ENCODE measurements at regions not wholly inside any gene's neighbourhood (a gene's known extent, or its start where the extent isn't known, plus 50 kb on each side); places are given as distances from the start of the nearest gene placed in this dataset.

DNA sequence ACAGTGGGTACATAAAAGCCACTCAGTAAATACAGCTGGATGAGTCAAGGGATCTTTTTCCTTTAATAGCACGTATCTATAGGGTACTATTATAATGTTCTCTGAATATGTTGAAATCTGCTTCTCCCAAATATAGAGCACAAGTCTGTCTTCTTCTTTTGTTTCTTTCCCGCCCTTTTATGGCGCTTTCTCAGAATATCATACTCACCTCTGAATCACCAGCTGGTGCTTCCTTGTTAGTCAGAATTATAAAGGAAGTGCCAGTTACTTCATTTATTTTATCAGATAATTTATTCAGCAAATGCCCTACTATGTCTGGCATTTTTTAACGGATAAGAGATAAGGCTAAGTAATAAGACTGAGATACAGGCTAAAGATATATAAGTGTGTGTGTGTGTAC lies 772.9 kb downstream of the SORCS3 start:
- TF ChIP-seq, protein P1, sequence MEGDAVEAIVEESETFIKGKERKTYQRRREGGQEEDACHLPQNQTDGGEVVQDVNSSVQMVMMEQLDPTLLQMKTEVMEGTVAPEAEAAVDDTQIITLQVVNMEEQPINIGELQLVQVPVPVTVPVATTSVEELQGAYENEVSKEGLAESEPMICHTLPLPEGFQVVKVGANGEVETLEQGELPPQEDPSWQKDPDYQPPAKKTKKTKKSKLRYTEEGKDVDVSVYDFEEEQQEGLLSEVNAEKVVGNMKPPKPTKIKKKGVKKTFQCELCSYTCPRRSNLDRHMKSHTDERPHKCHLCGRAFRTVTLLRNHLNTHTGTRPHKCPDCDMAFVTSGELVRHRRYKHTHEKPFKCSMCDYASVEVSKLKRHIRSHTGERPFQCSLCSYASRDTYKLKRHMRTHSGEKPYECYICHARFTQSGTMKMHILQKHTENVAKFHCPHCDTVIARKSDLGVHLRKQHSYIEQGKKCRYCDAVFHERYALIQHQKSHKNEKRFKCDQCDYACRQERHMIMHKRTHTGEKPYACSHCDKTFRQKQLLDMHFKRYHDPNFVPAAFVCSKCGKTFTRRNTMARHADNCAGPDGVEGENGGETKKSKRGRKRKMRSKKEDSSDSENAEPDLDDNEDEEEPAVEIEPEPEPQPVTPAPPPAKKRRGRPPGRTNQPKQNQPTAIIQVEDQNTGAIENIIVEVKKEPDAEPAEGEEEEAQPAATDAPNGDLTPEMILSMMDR (IDR thresholded peaks at IDR 0.05; ENCODE audit: low read depth, low read length, poor library complexity, severe bottlenecking) = no peak
- no peak for TF ChIP-seq EZH2phosphoT487 (IDR thresholded peaks at IDR 0.05; ENCODE audit: borderline replicate concordance, low read length)
